ENCODE measurements at regions not wholly inside any gene's neighbourhood (a gene's known extent, or its start where the extent isn't known, plus 50 kb on each side); places are given as distances from the start of the nearest gene placed in this dataset.

- no peak for TF ChIP-seq CTCF (IDR thresholded peaks at IDR 0.05)
- H3K4me1 ChIP-seq (ENCODE audit: control insufficient read depth in 1 of 2, low read depth in 2 of 2), result peaks cover 8 to 30% of the 10 kb centered on the region in 2 donors
- no peak overlapping the region for H3K27ac ChIP-seq
- H3K36me3 ChIP-seq, result no peaks in the 10 kb centered on the region
- H3K9me3 ChIP-seq, result no peaks in the 10 kb centered on the region
- DNase-seq (ENCODE audit: low spot score), result no peak
- H3K4me3 ChIP-seq, result no peak overlapping the region
- ATAC-seq (ENCODE audit: insufficient number of reproducible peaks, low FRiP score, low read depth), result no peak
- H3K27me3 ChIP-seq (replicated peaks; ENCODE audit: insufficient read depth), result no peaks in the 10 kb centered on the region
Observed at GRCh38 chr6:87946669-87947068, 101.0 kb upstream of the SPACA1 start.

- H3K36me3 ChIP-seq, result no peaks in the 10 kb centered on the region
- peaks cover 8 to 30% of the 10 kb centered on the region in 2 donors for H3K4me1 ChIP-seq (ENCODE audit: control insufficient read depth in 1 of 2, low read depth in 2 of 2)
- H3K27me3 ChIP-seq (replicated peaks; ENCODE audit: insufficient read depth), result no peaks in the 10 kb centered on the region
- H3K9me3 ChIP-seq, result no peaks in the 10 kb centered on the region
- peak overlapping the region; percentile 28 for H3K4me3 ChIP-seq
- peak; percentile 51 for ATAC-seq (ENCODE audit: insufficient number of reproducible peaks, low FRiP score, low read depth)
- H3K27ac ChIP-seq, result peak overlapping the region; percentile 68 to 83
- no peak for DNase-seq (ENCODE audit: low spot score)
- TF ChIP-seq CTCF (IDR thresholded peaks at IDR 0.05), result no peak
Observed at GRCh38 chr6:87945966-87946365, 101.7 kb upstream of the SPACA1 start.

GRCh38 chr6:87945181-87945580 lies 102.5 kb upstream of the SPACA1 start:
- H3K27ac ChIP-seq, result peak overlapping the region; percentile 68 to 83
- no peak for DNase-seq (ENCODE audit: low spot score)
- no peaks in the 10 kb centered on the region for H3K27me3 ChIP-seq (replicated peaks; ENCODE audit: insufficient read depth)
- no peak for ATAC-seq (ENCODE audit: insufficient number of reproducible peaks, low FRiP score, low read depth)
- H3K9me3 ChIP-seq, result no peaks in the 10 kb centered on the region
- no peak overlapping the region for H3K4me3 ChIP-seq
- no peak for TF ChIP-seq CTCF (IDR thresholded peaks at IDR 0.05)
- no peaks in the 10 kb centered on the region for H3K36me3 ChIP-seq
- peaks cover 8 to 30% of the 10 kb centered on the region in 2 donors for H3K4me1 ChIP-seq (ENCODE audit: control insufficient read depth in 1 of 2, low read depth in 2 of 2)

- no peaks in the 10 kb centered on the region for H3K27me3 ChIP-seq (replicated peaks; ENCODE audit: insufficient read depth)
- TF ChIP-seq CTCF (IDR thresholded peaks at IDR 0.05), result no peak
- H3K9me3 ChIP-seq, result no peaks in the 10 kb centered on the region
- ATAC-seq (ENCODE audit: insufficient number of reproducible peaks, low FRiP score, low read depth) (peak; percentile 80), DNase-seq (ENCODE audit: low spot score) (peak; percentile 76)
- H3K4me3 ChIP-seq, result peak overlapping the region; percentile 3
- peaks cover 8 to 30% of the 10 kb centered on the region in 2 donors for H3K4me1 ChIP-seq (ENCODE audit: control insufficient read depth in 1 of 2, low read depth in 2 of 2)
- H3K27ac ChIP-seq, result peak overlapping the region; percentile 68 to 83
- H3K36me3 ChIP-seq, result no peaks in the 10 kb centered on the region
Observed at GRCh38 chr6:87944541-87944954, 103.1 kb upstream of the SPACA1 start.

- no peak for TF ChIP-seq CTCF (IDR thresholded peaks at IDR 0.05)
- no peak overlapping the region for H3K4me3 ChIP-seq
- no peaks in the 10 kb centered on the region for H3K36me3 ChIP-seq
- no peak overlapping the region for H3K27ac ChIP-seq
- no peak for DNase-seq (ENCODE audit: low spot score)
- no peaks in the 10 kb centered on the region for H3K9me3 ChIP-seq
- H3K4me1 ChIP-seq (ENCODE audit: control insufficient read depth in 1 of 2, low read depth in 2 of 2), result peaks cover 8 to 30% of the 10 kb centered on the region in 2 donors
- no peaks in the 10 kb centered on the region for H3K27me3 ChIP-seq (replicated peaks; ENCODE audit: insufficient read depth)
- no peak for ATAC-seq (ENCODE audit: insufficient number of reproducible peaks, low FRiP score, low read depth)
Observed at GRCh38 chr6:87943191-87943590, 104.5 kb upstream of the SPACA1 start.
